ENCODE measurements at regions not wholly inside any gene's neighbourhood (a gene's known extent, or its start where the extent isn't known, plus 50 kb on each side); places are given as distances from the start of the nearest gene placed in this dataset.

DNA sequence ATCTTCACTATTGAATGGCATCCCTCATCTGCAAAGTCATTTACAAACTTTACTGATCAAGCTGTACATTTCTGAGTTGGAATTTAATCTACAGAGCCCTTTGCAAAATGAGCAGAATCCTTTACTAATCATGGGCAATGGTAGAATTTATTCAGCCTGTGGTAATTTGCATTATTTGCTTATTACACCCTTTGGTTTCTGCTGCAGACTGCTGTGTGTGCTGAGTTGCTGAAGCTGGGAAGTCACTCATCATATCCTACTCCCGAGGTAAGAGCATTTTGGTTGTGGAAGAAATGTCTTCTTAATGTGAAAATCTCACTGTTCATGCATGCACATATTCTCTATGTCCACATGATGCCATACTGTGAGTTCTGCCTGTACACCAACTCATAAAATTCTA lies 357.4 kb upstream of the SLC39A10 start (continued):
- TF ChIP-seq, protein P1, sequence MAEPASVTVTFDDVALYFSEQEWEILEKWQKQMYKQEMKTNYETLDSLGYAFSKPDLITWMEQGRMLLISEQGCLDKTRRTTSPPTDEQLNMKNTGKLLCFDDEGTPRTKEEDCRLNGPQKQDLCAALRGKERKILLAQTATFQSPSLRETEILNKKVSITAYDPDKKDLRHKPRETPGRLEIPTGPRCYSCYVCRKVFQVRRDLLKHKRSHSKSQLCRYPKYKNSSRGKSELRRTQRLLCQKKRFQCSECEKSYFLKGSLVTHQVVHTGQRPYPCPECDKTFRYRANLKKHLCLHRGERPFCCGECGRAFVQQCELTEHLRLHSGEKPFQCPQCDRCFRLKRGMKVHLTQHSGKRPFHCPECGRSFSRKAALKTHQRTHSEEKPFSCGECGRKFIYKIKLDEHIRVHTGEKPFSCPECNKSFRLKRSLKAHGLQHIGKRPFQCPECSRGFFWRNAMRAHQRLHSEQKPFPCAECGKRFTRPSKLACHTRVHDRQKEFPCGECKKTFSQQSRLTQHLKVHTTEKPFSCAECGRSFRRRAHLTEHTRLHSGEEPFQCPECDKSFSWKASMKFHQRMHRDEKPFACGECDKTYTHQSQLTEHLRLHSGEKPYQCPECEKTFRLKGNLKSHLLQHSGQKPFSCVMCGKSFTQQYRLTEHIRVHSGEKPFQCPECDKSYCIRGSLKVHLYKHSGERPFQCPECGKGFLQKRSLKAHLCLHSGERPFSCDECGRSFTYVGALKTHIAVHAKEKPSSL (CRISPR knock-in tag; conservative IDR thresholded peaks at IDR 0.05), result no peak
- TF ChIP-seq SMAD4 (CRISPR knock-in tag; IDR thresholded peaks at IDR 0.05) (no peak), TEAD1 (CRISPR knock-in tag; IDR thresholded peaks at IDR 0.05) (no peak), PRRX2 (CRISPR knock-in tag; IDR thresholded peaks at IDR 0.05) (no peak), EMX1 (CRISPR knock-in tag; IDR thresholded peaks at IDR 0.05) (no peak), IRF2 (CRISPR knock-in tag; IDR thresholded peaks at IDR 0.05; ENCODE audit: borderline replicate concordance, low read depth) (no peak)
- TF ChIP-seq, protein P2, sequence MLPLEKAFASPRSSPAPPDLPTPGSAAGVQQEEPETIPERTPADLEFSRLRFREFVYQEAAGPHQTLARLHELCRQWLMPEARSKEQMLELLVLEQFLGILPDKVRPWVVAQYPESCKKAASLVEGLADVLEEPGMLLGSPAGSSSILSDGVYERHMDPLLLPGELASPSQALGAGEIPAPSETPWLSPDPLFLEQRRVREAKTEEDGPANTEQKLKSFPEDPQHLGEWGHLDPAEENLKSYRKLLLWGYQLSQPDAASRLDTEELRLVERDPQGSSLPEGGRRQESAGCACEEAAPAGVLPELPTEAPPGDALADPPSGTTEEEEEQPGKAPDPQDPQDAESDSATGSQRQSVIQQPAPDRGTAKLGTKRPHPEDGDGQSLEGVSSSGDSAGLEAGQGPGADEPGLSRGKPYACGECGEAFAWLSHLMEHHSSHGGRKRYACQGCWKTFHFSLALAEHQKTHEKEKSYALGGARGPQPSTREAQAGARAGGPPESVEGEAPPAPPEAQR (CRISPR knock-in tag; IDR thresholded peaks at IDR 0.05), result no peak

DNA sequence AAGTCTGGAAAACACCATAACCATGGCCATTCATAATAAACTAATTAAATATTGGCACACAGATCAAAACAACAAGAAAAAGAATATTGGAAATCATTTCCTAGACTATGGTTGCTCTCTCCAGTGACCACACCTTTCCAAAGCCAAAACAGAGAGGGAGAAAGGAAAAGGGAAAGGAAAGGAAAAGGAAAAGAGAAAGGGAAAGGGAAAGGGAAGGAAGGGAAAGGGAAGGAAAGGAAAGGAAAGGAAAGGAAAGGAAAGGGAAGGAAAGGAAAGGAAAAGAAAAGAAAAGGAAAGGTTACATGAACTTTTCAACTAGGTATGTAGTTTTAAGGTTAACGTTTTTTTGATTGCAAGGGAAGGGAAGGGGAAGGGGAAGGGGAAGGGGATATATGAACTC lies 360.5 kb upstream of the SLC39A10 start:
- ChIA-PET POLR2A (no interaction called here), CTCF (no interaction called here)
- H3K4me1 Mint-ChIP-seq, result no peaks in the 10 kb centered on the region
- no peak for DNase-seq (ENCODE audit: low spot score)
- H3K36me3 Mint-ChIP-seq, result no peaks in the 10 kb centered on the region; the same call in 1 of the 2 replicates
- ATAC-seq, result no peak
- H3K9me3 Mint-ChIP-seq, result peaks cover 12% of the 10 kb centered on the region
- no peak overlapping the region for H3K27ac Mint-ChIP-seq
- H3K4me3 Mint-ChIP-seq, result no peak overlapping the region
- no peaks in the 10 kb centered on the region for H3K27me3 Mint-ChIP-seq (ENCODE audit: low read depth)
- TF ChIP-seq NR1H2 (CRISPR knock-in tag; IDR thresholded peaks at IDR 0.05) (no peak), ZNF396 (CRISPR knock-in tag; IDR thresholded peaks at IDR 0.05; ENCODE audit: borderline replicate concordance) (no peak), RELA (CRISPR knock-in tag; IDR thresholded peaks at IDR 0.05; ENCODE audit: borderline replicate concordance) (no peak), ESRRA (CRISPR knock-in tag; IDR thresholded peaks at IDR 0.05; ENCODE audit: borderline replicate concordance) (no peak), SP1 (CRISPR knock-in tag; conservative IDR thresholded peaks at IDR 0.05) (no peak), KAT7 (CRISPR knock-in tag; IDR thresholded peaks at IDR 0.05; ENCODE audit: borderline replicate concordance) (no peak), TEAD4 (CRISPR knock-in tag; IDR thresholded peaks at IDR 0.05) (no peak), GRHL2 (CRISPR knock-in tag; IDR thresholded peaks at IDR 0.05; ENCODE audit: insufficient replicate concordance, severe bottlenecking) (no peak), CBFB (CRISPR knock-in tag; IDR thresholded peaks at IDR 0.05; ENCODE audit: low read depth) (no peak)
- TF ChIP-seq, protein P3, sequence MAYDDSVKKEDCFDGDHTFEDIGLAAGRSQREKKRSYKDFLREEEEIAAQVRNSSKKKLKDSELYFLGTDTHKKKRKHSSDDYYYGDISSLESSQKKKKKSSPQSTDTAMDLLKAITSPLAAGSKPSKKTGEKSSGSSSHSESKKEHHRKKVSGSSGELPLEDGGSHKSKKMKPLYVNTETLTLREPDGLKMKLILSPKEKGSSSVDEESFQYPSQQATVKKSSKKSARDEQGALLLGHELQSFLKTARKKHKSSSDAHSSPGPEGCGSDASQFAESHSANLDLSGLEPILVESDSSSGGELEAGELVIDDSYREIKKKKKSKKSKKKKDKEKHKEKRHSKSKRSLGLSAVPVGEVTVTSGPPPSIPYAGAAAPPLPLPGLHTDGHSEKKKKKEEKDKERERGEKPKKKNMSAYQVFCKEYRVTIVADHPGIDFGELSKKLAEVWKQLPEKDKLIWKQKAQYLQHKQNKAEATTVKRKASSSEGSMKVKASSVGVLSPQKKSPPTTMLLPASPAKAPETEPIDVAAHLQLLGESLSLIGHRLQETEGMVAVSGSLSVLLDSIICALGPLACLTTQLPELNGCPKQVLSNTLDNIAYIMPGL (CRISPR knock-in tag; IDR thresholded peaks at IDR 0.05), result no peak
- TF ChIP-seq, protein P1 (CRISPR knock-in tag; conservative IDR thresholded peaks at IDR 0.05), result no peak
- TF ChIP-seq, protein P4, sequence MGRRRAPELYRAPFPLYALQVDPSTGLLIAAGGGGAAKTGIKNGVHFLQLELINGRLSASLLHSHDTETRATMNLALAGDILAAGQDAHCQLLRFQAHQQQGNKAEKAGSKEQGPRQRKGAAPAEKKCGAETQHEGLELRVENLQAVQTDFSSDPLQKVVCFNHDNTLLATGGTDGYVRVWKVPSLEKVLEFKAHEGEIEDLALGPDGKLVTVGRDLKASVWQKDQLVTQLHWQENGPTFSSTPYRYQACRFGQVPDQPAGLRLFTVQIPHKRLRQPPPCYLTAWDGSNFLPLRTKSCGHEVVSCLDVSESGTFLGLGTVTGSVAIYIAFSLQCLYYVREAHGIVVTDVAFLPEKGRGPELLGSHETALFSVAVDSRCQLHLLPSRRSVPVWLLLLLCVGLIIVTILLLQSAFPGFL (CRISPR knock-in tag; IDR thresholded peaks at IDR 0.05; ENCODE audit: borderline replicate concordance), result no peak
- TF ChIP-seq, protein P2 (CRISPR knock-in tag; IDR thresholded peaks at IDR 0.05), result no peak
- TF ChIP-seq, protein P5, sequence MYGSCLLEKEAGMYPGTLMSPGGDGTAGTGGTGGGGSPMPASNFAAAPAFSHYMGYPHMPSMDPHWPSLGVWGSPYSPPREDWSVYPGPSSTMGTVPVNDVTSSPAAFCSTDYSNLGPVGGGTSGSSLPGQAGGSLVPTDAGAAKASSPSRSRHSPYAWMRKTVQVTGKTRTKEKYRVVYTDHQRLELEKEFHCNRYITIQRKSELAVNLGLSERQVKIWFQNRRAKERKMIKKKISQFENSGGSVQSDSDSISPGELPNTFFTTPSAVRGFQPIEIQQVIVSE (CRISPR knock-in tag; IDR thresholded peaks at IDR 0.05; ENCODE audit: borderline replicate concordance), result no peak
- TF ChIP-seq, protein P6, sequence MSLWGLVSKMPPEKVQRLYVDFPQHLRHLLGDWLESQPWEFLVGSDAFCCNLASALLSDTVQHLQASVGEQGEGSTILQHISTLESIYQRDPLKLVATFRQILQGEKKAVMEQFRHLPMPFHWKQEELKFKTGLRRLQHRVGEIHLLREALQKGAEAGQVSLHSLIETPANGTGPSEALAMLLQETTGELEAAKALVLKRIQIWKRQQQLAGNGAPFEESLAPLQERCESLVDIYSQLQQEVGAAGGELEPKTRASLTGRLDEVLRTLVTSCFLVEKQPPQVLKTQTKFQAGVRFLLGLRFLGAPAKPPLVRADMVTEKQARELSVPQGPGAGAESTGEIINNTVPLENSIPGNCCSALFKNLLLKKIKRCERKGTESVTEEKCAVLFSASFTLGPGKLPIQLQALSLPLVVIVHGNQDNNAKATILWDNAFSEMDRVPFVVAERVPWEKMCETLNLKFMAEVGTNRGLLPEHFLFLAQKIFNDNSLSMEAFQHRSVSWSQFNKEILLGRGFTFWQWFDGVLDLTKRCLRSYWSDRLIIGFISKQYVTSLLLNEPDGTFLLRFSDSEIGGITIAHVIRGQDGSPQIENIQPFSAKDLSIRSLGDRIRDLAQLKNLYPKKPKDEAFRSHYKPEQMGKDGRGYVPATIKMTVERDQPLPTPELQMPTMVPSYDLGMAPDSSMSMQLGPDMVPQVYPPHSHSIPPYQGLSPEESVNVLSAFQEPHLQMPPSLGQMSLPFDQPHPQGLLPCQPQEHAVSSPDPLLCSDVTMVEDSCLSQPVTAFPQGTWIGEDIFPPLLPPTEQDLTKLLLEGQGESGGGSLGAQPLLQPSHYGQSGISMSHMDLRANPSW (CRISPR knock-in tag; conservative IDR thresholded peaks at IDR 0.05; ENCODE audit: low read depth), result no peak
- TF ChIP-seq, protein P7, sequence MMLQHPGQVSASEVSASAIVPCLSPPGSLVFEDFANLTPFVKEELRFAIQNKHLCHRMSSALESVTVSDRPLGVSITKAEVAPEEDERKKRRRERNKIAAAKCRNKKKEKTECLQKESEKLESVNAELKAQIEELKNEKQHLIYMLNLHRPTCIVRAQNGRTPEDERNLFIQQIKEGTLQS (CRISPR knock-in tag; conservative IDR thresholded peaks at IDR 0.05), result no peak

All from WTC11 (cell line).